Forelimb muscle (tissue), 1 donor: ENCODE measurements at regions not wholly inside any gene's neighbourhood (a gene's known extent, or its start where the extent isn't known, plus 50 kb on each side); places are given as distances from the start of the nearest gene placed in this dataset.
"Not testable (repeated sequence)": the region's sequence is repeated elsewhere in the genome, so short reads cannot be mapped to it uniquely, and the experiment has no call there.

Experiments used
- DNase-seq: peaks from one replicate; pipeline ENCODE4 v3.0.0-alpha.2; 2013; ENCODE audit warnings: low read depth

DNA sequence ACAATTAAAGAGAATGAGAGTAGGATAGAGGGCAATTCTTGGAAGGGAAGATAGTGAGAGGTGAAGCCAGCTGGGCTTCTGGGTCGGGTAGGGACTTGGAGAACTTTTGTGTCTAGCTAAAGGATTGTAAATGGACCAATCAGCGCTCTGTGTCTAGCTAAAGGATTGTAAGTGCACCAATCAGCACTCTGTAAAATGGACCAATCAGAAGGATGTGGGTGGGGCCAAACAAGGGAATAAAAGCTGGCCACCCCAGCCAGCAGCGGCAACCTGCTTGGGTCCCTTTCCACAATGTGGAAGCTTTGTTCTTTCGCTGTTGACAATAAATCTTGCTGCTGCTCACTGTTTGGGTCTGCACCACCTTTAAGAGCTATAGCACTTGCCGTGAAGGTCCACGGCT lies 384.0 kb downstream of the AEBP2 start:
- DNase-seq: not testable (repeated sequence)

DNA sequence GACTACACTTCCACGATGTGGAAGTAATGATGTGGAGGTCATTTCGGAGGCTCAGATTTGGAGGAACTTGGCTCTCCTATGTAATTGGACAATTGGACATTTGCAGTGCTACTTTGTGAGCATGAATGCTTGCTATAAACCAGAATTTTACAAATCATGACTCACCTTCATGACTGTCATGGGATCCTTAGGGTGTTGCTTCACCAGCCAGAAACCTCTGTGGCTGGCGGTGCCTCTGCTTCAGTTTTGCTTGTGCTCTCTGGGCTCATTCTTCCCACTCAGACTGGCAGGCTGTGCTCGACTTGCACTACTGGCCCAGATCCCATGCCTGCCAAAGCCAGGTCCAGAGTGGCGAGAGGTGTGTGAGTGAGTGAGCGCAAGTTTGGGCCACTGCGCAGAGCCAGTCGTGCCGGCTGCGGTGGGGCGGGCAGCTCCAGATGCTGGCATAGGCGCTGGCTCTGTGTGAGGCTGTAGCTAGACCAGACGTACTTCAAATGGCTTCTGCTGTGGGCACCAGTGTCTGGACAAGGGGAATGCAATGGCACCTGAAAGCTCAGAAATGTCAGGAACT lies 387.8 kb downstream of the AEBP2 start:
- DNase-seq: no peak

DNA sequence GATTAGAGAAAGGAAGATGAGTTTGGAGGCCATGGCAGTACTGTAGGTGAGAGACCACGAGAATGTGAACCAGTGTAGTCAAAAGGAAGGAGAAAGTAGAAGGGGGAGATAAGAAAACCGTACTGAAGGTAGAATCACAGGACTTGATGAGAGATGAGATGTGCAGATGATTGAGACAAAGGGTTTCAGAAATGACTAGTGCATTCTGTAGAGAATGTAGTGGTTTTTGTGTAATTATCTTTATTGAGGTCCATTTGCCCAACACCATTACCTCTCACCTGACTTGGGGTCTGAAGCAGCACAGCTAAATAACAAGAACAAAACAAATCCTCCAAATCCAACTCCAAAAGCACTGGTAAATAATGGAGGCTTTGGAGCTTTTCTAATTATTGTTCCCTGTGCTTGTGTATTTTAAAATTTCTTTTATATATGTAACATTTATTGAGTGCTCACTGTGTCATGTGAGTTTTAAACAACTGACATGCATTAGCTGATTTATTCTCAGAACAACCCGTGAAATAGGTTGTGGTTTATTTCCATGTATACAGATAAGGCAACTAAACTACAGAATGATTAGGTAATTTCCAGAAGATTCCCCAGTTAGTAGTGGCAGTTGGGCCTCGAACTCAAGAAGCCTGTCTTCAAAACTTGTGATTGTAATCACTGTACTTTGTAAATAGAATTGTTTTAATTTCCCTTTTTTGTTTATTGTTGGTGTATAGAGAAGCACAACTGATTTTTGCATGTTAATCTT lies 390.0 kb downstream of the AEBP2 start:
- DNase-seq: no peak

DNA sequence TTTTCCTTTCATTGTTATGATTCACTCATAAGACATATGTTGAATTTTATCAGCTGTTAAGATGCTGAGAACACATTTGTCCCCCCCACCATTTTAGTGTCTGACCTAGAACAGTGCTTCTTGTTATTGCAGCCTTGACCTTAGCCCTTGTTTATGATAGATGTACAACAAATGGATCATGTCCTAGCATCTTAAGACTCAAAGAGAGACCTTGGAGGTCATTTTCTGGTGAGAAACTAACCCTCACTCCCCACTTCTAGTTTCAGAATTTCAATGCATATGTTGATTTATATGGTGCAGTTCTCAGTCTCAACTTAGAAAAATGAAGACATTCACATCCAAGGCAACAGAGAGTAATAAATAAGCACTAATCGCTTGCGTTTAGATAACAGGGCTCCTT lies 391.2 kb downstream of the AEBP2 start:
- no peak for DNase-seq

DNA sequence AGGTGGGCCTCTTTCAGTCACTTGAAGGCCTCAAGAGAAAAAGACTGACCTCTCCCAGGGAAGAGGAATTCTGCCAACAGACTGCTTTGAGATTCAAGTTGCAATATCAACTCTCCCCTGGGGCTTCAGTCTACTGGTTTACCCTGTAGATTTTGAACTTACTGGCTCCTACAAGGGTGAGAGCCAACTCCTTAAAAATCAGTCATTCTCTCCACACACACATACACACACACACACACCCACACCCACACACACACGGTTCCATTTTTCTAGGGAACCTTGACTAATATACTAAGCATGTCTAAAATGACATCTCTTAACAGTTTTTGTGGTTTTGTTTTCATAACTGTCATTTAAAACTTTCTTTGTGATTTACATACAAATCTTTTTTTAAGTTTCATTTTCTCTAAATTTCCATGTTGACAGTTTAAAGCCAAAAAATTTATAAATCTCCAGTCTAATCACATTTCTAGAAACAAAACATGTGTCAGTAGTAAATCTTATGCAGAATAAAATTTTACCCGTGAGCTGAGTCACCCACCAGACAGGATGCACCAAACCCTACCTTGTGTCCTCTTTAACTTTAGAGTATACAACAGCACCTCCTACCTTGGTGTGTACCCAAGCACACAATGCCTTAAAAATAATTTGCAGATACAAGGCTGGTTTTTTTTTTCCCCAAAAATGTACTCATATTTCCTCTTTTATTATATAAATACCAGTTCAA lies 394.6 kb downstream of the AEBP2 start:
- DNase-seq: no peak

DNA sequence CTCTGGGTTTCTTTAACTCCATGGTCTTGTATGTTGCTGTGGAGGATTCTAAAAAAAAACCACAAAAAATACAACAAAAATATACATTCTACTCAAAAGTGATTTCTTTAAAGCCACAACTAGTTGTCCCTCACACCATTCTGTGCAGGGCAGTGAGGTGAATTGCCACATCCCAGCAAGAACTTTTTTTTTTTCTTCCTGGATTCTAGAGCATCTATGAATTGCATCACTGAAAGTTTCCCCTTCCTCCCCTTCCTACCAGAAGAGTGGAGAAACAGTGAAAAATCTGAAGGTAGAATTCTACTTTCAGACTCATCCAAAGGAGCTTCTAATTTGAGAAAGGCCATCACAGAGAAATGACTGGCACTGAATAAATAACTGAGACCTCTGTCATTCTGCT lies 395.3 kb downstream of the AEBP2 start:
- no peak for DNase-seq

DNA sequence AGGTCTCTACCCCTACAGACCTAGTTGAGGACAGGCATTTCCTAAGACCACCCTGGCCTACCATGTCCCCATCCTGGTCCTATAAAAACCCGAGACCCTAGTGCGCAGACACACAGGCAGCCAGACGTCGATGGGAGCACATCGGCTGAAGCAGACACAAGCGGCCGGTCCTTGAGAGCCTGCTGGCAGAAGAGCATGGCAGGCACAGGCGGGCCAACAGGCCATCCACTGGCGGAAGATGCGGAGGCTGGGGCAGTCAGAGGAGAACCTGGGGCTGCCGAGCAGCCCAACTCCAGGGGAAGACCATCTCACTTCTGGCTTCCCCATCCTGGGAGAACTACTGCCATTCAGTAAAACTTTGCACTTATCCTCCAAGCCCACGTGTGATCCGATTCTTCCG lies 396.8 kb downstream of the AEBP2 start:
- no peak for DNase-seq

DNA sequence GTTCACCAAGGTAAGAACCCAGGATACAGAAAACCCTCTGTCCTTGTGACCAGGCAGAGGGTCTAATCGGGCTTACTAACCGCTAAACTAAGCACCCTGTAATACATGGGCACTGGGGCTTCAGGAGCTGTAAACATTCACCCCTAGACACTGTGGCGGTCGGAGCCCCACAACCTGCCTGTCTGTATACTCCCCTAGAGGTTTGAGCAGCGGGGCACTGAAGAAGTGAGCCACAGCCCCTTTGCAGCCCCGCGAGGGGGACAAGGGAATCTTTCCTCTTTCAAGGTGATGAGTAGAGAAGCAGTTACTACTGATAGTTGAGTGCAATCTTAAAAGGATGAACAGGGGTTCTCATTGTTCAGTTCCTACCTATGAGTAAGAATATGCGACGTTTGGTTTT lies 397.2 kb downstream of the AEBP2 start:
- DNase-seq: no peak

DNA sequence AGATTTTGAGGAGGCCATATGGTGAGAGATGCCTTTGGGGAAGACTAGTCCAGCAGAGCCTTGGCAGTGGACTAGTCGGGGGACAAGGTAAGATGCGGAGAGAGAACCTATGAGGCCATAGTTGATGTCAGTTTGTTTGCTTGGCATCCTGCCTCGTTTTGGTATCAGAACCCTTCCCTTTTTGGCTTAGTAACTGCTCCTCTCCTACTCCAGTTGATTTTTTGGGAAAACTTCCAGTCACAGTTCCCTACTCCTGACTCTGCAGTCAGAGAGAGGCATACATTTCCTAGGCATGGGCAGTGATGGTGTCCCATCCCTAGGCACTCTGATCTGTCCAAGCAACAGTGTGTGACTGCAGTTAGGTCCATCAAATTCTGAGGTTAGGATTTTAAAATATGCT lies 398.3 kb downstream of the AEBP2 start:
- no peak for DNase-seq

DNA sequence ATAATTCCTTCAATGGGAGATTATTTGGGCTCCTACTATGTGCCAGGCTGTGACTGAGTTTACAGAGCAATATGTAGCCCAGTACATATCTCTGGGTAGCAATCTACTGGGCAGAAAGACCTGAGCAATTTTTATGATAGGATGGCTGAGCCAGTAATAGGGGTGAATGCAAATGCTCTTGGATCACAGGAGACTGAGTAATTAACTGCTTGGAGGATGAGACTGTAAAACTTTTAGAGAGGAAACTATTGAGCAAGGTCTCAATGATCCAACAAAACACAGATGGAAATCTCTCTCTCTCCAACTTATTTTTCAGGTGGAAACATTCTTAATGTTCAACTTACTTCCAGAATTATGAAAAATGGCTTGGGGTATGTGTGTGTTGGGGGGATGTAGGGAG lies 402.2 kb downstream of the AEBP2 start:
- no peak for DNase-seq

DNA sequence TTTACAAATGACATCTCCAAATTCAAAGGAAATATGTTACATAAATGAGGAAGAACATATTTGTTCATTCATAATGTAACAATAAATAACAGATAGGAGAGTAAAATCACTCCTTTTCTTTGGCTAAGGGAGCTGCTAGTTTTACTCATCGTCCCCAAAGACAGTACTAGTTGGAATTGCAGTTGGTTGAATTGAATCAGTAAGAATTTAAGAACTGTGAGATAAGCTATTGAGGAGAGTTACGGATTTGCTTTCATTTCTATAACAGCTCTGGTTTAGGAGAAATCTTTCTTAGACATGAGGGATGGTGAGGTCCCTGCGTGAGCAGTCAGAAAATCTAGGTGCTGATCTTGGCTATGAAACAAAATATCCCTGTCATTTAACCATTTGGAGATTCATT lies 402.8 kb downstream of the AEBP2 start:
- no peak for DNase-seq

DNA sequence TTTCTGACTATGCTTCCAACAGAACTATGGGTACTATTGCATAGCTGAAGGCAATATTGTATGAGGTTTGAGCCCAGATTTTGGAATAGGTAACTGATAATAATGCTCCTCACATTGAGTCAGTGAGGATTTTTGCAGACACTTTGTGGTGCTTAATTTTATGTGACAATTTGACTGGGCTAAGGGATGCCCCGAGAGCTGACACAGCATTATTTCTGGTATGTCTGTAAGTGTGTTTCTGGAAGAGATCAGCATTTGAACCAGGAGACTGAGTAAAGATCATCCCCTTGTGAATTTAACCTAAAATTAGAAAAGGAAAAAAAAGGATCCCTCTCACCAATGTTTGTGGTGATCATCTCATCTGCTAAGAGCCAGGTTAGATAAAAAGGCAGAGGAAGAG lies 404.9 kb downstream of the AEBP2 start:
- no peak for DNase-seq

DNA sequence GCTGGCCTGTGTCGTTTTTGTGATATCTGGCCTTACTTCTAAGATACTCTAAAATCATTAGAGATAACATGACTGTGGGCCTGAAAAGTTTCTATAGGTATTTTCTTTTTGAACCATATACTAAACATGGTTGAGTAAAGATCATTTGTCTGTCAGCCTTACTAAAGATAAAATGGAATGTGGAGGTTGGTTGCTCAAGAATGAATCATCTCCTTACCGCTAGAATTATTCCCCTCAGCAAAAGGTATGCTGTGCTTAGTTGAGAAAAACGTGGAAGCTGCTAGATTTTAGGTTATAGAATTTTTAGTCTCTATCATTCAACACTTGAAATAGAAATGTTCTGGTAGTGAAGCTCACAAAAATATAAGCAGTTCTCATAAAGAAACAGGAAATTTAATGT lies 407.3 kb downstream of the AEBP2 start:
- DNase-seq: no peak

DNA sequence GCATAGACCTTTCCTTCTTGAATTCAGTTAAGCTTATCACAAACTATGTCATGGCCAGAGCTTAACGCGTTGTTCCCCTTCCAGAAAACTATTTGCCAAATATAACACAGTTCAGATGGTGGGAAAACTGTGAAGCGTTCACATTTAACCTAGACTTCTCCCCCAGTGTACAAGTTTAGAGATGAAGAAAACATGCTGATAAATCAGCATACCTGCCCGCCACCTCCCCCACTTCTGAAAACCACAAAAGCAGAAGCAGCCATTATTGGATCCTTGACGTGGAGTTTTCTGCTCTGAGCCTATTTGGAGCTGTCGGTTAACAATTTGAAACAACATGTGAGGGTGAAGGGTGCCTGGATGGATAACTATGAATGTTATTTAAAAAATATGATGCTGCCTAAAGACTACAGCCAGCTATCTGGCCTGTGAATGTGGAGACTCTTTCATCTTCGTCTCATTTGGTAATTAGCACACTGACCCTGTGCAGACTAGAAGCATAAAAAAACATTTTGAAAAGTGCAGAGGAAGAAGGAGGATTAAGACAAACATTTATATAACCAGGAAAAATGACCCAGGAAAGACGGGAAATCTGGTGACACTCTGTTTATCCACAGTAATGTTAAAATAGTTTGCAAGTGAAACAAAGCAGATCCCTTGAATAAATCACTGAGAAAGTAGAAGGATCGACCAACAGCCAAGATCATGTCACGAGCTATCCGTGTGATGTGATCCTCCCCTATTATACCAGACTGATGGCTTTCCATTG lies 408.2 kb downstream of the AEBP2 start:
- no peak for DNase-seq

DNA sequence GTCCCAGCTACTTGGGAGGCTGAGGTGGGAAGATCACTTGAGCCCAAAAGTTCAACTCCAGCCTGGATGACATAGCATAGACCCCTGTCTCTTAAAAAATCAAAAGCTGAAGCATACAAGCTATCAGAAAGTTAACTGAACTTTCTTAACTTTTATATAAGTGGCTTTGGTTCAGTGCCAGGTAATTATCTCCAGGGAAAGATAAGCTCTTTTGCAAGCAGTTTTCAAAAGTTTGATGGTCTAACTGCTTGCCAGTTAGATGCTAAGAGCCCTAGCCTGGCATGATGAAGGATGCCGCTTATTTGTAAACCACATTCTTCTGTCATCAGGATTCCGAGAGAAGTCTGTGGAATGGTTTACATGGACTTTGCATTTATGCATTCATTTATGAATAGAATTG lies 409.1 kb downstream of the AEBP2 start:
- DNase-seq: no peak

DNA sequence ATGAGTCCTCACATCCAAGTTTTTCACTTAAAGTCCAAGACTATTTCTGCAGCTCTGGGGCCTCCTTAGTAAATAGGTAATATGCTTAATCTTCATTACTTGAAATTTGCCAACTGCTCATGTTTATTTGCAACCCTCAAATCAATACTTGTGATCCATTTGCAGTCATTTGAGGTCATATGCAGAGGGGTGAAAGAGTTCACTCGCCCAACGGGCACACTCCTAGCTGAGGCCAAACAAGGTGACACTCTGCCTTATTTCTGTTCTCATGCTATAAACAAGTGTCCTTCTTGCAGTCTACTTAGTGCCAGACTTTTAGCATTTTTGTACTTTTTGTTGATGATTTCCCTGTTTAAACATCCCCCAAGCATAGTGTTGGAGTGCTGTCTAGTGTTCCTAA lies 409.9 kb downstream of the AEBP2 start:
- DNase-seq: no peak

DNA sequence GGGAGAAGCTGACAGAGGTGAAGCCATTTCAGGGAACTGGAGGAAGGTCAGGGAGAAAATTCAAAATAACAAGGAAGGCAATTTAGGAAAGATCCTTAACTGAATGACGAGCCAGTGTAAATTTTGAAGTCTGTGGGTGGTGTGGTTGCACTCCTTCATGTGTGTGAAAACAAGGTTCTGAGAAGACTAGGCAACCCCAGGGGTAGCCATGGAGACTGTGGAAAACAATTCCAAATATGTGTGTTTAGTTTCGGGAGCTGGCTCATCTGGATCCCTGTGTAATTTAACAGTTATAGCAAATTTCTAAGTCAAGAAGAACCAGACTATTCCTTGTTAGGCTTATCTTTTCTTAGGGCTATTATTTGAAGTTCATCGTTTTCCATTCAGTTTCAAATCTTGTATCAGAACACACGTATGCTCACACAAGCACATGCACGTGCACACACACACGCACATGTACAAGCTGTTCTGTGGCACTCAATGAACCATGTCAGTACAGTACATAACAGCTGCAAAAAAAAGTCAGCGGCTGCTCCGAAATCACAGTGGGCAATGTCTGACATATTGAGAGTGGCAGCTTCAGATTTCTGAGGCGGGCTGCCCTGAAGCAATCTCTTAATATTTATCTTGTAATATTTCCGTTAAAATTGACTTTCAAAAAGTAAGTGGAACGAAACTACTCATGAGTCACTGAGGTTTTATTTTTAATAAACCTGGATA lies 411.2 kb downstream of the AEBP2 start:
- no peak for DNase-seq

DNA sequence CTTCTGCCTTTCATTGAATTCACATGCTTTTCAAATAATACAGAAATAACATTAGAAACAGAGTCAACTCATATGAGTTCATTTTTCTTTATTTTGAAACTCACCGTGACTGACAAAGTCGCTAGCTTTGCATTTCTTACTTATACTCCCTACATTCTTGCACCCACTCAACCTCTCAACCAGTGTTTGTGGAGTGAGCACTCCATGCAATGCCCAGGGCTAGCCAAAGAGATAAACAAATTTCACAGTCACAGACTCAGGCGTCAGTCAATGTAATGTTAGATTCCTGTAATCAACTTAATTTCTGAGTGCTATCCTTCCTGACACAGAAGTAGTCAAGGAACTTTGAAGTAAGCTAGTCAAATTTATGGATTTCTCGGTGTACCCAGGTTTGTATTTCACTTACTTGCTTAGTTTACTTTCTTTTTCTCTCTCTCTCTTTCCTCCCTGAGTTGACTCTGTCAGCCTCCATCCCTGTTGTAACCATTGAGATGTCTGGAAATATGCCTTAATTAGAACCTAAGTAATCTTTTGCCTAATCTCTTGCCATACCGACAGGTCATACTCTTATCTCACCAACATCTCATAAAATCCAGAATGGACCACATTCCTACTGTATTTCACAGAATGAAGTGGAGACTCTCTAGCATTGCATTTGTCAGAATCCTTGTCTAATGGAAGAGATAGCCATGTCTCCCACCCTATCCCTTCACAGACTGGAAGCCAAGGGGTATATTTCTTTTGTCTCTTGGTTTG lies 413.0 kb downstream of the AEBP2 start:
- no peak for DNase-seq

DNA sequence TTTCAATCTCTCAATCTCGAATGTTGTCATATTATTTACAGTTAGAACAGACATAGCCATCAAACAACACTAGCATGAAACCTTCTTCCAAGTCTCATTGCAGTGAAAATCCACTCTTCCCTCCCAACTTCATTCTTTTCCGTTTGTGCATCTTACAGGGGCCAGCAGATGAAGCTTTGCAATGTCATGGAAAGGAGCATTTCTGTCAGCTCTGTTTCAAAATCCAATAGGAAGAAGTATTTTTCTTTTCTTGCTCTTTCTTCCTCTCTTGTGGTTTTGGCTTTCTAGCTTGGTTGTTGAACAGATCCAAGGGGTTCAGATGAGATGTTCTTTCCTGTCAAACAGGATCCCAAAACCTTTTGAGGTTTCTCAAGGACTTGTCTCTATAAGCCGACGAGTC lies 416.6 kb downstream of the AEBP2 start:
- DNase-seq: no peak

DNA sequence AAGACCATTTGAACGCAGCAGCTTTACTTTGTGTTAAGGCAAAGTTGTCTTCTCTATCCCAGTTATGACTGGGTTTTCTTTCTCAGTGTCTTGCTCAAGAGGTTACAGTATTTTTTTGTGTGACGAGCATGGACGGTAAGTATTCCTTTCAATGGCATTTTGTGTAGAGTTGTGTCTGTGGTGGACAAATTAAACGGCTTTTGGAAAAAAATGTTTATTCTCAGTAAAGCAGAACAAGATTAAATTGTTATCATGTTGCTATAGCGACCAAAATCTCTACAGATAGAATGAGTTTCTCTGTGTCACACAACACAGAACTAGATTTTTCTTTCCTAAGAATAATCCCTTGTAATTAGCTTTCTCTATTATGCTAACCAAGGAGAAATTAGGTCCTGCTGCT lies 417.1 kb downstream of the AEBP2 start:
- no peak for DNase-seq

DNA sequence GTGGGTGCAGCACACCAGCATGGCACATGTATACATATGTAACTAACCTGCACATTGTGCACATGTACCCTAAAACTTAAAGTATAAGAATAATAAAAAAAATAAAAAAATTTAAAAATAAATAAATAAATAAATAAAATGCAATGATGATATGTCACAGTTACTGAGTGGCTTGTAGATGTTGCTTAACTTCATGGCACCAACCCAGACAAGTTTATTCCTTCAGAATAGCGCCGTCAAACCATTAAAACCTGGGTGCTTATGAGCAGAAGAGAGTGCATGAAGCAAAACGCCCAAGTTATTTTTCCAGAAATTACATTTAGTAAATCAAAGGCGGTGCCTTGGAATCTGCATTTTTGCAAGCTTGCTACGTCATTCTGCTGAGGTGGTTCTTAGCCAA lies 417.9 kb downstream of the AEBP2 start:
- DNase-seq: no peak
